B cell (primary cell): ENCODE measurements at regions not wholly inside any gene's neighbourhood (a gene's known extent, or its start where the extent isn't known, plus 50 kb on each side); places are given as distances from the start of the nearest gene placed in this dataset.

Experiments used
- ATAC-seq: fragments of 200-7000 bp; cut with Tn5 transposase; one replicate; pipeline ENCODE4 v1.10.0; 2021; ENCODE audit warnings: low read depth, mild to moderate bottlenecking, moderate number of reproducible peaks, moderate library complexity
- CTCF ChIA-PET: fragments of 350-600 bp; sonication (Branson Sonifier 250); formaldehyde crosslinking; loops from one replicate; lab custom pipeline; 2021; ENCODE audit warnings: antibody characterized with exemption, inconsistent platforms; lab: Charles Lee
- POLR2A ChIA-PET: fragments of 350-600 bp; sonication (Branson Sonifier 250); formaldehyde crosslinking; loops from one replicate; lab custom pipeline; 2021; ENCODE audit warnings: antibody characterized with exemption; lab: Charles Lee
- DNase-seq: peaks from one replicate; pipeline ENCODE4 v3.0.0; 2013
- H2AFZ ChIP-seq: 2 replicates; pipeline ENCODE4 v1.6.1; 2012; ENCODE audit warnings: mild to moderate bottlenecking, low read depth, low read length; ENCODE audit not compliant: insufficient read depth, poor library complexity, severe bottlenecking
- H3K27ac ChIP-seq, 2 donors: 1 replicate in 1 of 2; 2 replicates in 1 of 2; pipeline ENCODE4 v1.5.1; 2012 to 2013; ENCODE audit warnings: low read length in 2 of 2, mild to moderate bottlenecking in 2 of 2, moderate library complexity in 1 of 2
- H3K27me3 ChIP-seq, 4 experiments: fragments of 200-600 bp in 1 of 4; sonication (generic) in 1 of 4; replicated peaks in 1 of 4; 1 replicate in 2 of 4; 2 replicates in 2 of 4; pipeline versions ENCODE4 v1.6.1 to v1.7.0; 2013 to 2016; ENCODE audit warnings: low read length in 3 of 4, mild to moderate bottlenecking in 2 of 4, mixed read lengths in 1 of 4, moderate library complexity in 1 of 4; ENCODE audit not compliant: insufficient read depth in 4 of 4, control insufficient read depth in 3 of 4; ENCODE audit errors: control extremely low read depth in 1 of 4
- H3K36me3 ChIP-seq, 2 experiments: replicated peaks in 1 of 2; 1 replicate in 1 of 2; 2 replicates in 1 of 2; pipeline versions ENCODE4 v1.6.1 to v1.7.1; 2013; ENCODE audit warnings: low read length in 1 of 2; ENCODE audit not compliant: insufficient read depth in 2 of 2, control insufficient read depth in 1 of 2; ENCODE audit errors: control extremely low read depth in 1 of 2, extremely low read depth in 1 of 2
- H3K4me1 ChIP-seq, 2 donors: fragments of 200-600 bp in 1 of 2; sonication (generic) in 1 of 2; 1 replicate in 1 of 2; 2 replicates in 1 of 2; pipeline versions ENCODE4 v1.5.1 to v1.6.1; 2013 to 2017; ENCODE audit warnings: low read length in 2 of 2; ENCODE audit not compliant: control insufficient read depth in 2 of 2, insufficient read depth in 2 of 2
- H3K4me2 ChIP-seq: replicated peaks from 2 replicates; pipeline ENCODE3; 2012; ENCODE audit warnings: mild to moderate bottlenecking, low read depth, low read length; ENCODE audit not compliant: poor library complexity, severe bottlenecking
- H3K4me3 ChIP-seq, 5 experiments: fragments of 200-600 bp in 1 of 5; sonication (generic) in 1 of 5; 1 replicate in 3 of 5; 2 replicates in 2 of 5; pipeline versions ENCODE4 v1.5.1 to v1.7.0; 2011 to 2016; ENCODE audit warnings: low read length in 4 of 5, mild to moderate bottlenecking in 4 of 5, low read depth in 2 of 5, control low read depth in 1 of 5, moderate library complexity in 1 of 5; ENCODE audit not compliant: insufficient read depth in 1 of 5; ENCODE audit errors: control extremely low read depth in 1 of 5, extremely low read depth in 1 of 5
- H3K79me2 ChIP-seq: fragments of 200-600 bp; sonication (generic); one replicate; pipeline ENCODE4 v1.6.0; 2016; ENCODE audit warnings: low read length; ENCODE audit not compliant: control insufficient read depth, insufficient read depth
- H3K9ac ChIP-seq: fragments of 200-600 bp; sonication (generic); 2 replicates; pipeline ENCODE4 v1.6.1; 2017; ENCODE audit warnings: mild to moderate bottlenecking, low read length, moderate library complexity
- H3K9me3 ChIP-seq, 3 donors: one replicate each; pipeline versions ENCODE4 v1.6.1 to v1.7.1; 2013; ENCODE audit warnings: low read length in 2 of 3; ENCODE audit not compliant: control insufficient read depth in 2 of 3, insufficient read depth in 1 of 3; ENCODE audit errors: control extremely low read depth in 1 of 3
- H4K20me1 ChIP-seq: 2 replicates; pipeline ENCODE4 v1.6.0; 2012; ENCODE audit warnings: mild to moderate bottlenecking, low read length; ENCODE audit not compliant: insufficient read depth, control insufficient read depth, poor library complexity, severe bottlenecking
- H3K27ac Mint-ChIP-seq: one replicate; pipeline ENCODE4 v1.8.0; 2021; ENCODE audit warnings: mixed read lengths
- H3K27me3 Mint-ChIP-seq: one replicate; pipeline ENCODE4 v1.8.0; 2021; ENCODE audit warnings: mixed read lengths
- H3K4me1 Mint-ChIP-seq: one replicate; pipeline ENCODE4 v1.8.0; 2021; ENCODE audit warnings: mixed read lengths
- H3K4me3 Mint-ChIP-seq: one replicate; pipeline ENCODE4 v1.8.0; 2021; ENCODE audit warnings: mixed read lengths
- H3K9me3 Mint-ChIP-seq: one replicate; pipeline ENCODE4 v1.8.0; 2022; ENCODE audit warnings: mixed read lengths; ENCODE audit not compliant: insufficient read depth
- CTCF ChIP-seq: fragments of 200-600 bp; IDR thresholded peaks from one replicate; pipeline ENCODE4 v1.8.0; 2022; ENCODE audit warnings: antibody characterized with exemption, mild to moderate bottlenecking
- EZH2 ChIP-seq: IDR thresholded peaks from 2 replicates; pipeline ENCODE4 v1.6.1; 2012; ENCODE audit warnings: borderline replicate concordance, low read depth, mild to moderate bottlenecking, moderate library complexity, low read length; ENCODE audit not compliant: insufficient read depth, poor library complexity, severe bottlenecking
- WGBS: methylation state at CpG from one replicate; pipeline ENCODE4 v1.1.5; 2013; ENCODE audit warnings: missing lambda C conversion rate; ENCODE audit not compliant: insufficient coverage; 5-methylcytosine and 5-hydroxymethylcytosine counted together
- intact Hi-C: fragments of 100-400 bp; cut with micrococcal nuclease; formaldehyde crosslinking; loops from one replicate; pipeline ENCODE4 v1.10.0; 2022

GRCh38 chr3:18779704-18780103 is 354.6 kb upstream of the SATB1 start:
- Mint-ChIP-seq H3K4me1 (no peaks in the 10 kb centered on the region), H3K4me3 (no peak overlapping the region), H3K27me3 (peaks cover 4% of the 10 kb centered on the region), H3K9me3 (no peaks in the 10 kb centered on the region), H3K27ac (no peak overlapping the region)
- Histone ChIP-seq H3K79me2 (no peaks in the 10 kb centered on the region), H3K9ac (no peak overlapping the region), H3K27ac (no peak overlapping the region), H3K4me1 (no peaks in the 10 kb centered on the region), H3K9me3 (no peaks in the 10 kb centered on the region), H3K4me2 (no peak overlapping the region), H3K36me3 (no peaks in the 10 kb centered on the region), H2AFZ (no peak overlapping the region), H4K20me1 (no peaks in the 10 kb centered on the region), H3K27me3 (no peaks in the 10 kb centered on the region), H3K4me3 (no peak overlapping the region)
- ATAC-seq (no peak), DNase-seq (no peak)
- ChIA-PET POLR2A (no interaction called here), CTCF (no interaction called here)
- intact Hi-C loops, result no loop called here
- no CpG with 5 or more reads among the region's 2 CpGs for WGBS
- TF ChIP-seq CTCF (no peak), EZH2 (no peak)

- no peak overlapping the region for H3K27ac ChIP-seq
- no peaks in the 10 kb centered on the region for H3K4me1 Mint-ChIP-seq
- no peak overlapping the region for H3K4me3 ChIP-seq
- DNase-seq, result no peak
- H4K20me1 ChIP-seq, result no peaks in the 10 kb centered on the region
- H3K9me3 ChIP-seq, result no peaks in the 10 kb centered on the region
- no peak overlapping the region for H3K9ac ChIP-seq
- 100% methylated on average over 1 of the region's 2 CpGs for WGBS
- intact Hi-C loops, result no loop called here
- no peak overlapping the region for H3K27ac Mint-ChIP-seq
- no peak overlapping the region for H3K4me2 ChIP-seq
- no peaks in the 10 kb centered on the region for H3K27me3 ChIP-seq
- TF ChIP-seq CTCF (no peak), EZH2 (no peak)
- no peaks in the 10 kb centered on the region for H3K9me3 Mint-ChIP-seq
- no peaks in the 10 kb centered on the region for H3K79me2 ChIP-seq
- ChIA-PET CTCF (interaction anchor here (1.0 kb wide), 1 partner anchor 21 kb away, joined by 3 read pairs; no protein-coding TSS in a partner anchor), POLR2A (no interaction called here)
- H3K27me3 Mint-ChIP-seq, result peaks cover 4% of the 10 kb centered on the region
- H3K36me3 ChIP-seq, result no peaks in the 10 kb centered on the region
- H3K4me3 Mint-ChIP-seq, result no peak overlapping the region
- no peaks in the 10 kb centered on the region for H3K4me1 ChIP-seq
- no peak overlapping the region for H2AFZ ChIP-seq
- ATAC-seq, result no peak
Observed at GRCh38 chr3:18778598-18778997, 353.5 kb upstream of the SATB1 start.
